Fibroblast of lung (primary cell): ENCODE measurements at regions not wholly inside any gene's neighbourhood (a gene's known extent, or its start where the extent isn't known, plus 50 kb on each side); places are given as distances from the start of the nearest gene placed in this dataset.

Experiments used
- DNase-seq, 2 donors: peaks; one replicate each; pipeline versions ENCODE4 v3.0.0 to v3.0.0-alpha.2; 2010; ENCODE audit warnings: low read depth in 2 of 2
- H2AFZ ChIP-seq: 2 replicates; pipeline ENCODE4 v1.5.1; 2012; ENCODE audit warnings: low read length, control low read depth, inconsistent platforms
- H3K27ac ChIP-seq: 2 replicates; pipeline ENCODE4 v1.5.1; 2011; ENCODE audit warnings: low read length, control low read depth; ENCODE audit not compliant: insufficient read depth
- H3K27me3 ChIP-seq: 2 replicates; pipeline ENCODE4 v1.5.1; 2011; ENCODE audit warnings: mild to moderate bottlenecking, low read length; ENCODE audit not compliant: control insufficient read depth, insufficient read depth
- H3K36me3 ChIP-seq: 2 replicates; pipeline ENCODE4 v1.5.1; 2011; ENCODE audit warnings: low read length; ENCODE audit not compliant: control insufficient read depth, insufficient read depth
- H3K4me1 ChIP-seq: 2 replicates; pipeline ENCODE4 v1.5.1; 2011; ENCODE audit warnings: low read length; ENCODE audit not compliant: control insufficient read depth, insufficient read depth; ENCODE audit errors: extremely low read depth
- H3K4me2 ChIP-seq: 2 replicates; pipeline ENCODE4 v1.5.1; 2011; ENCODE audit warnings: low read length, control low read depth; ENCODE audit not compliant: insufficient read depth; ENCODE audit errors: extremely low read depth
- H3K4me3 ChIP-seq, 4 experiments: fragments of 200-600 bp in 1 of 4; sonication (generic) in 1 of 4; replicated peaks in 1 of 4; 2 replicates each; pipeline ENCODE4 v1.5.1; 2011 to 2016; ENCODE audit warnings: low read length in 4 of 4, low read depth in 3 of 4, mild to moderate bottlenecking in 3 of 4, control low read depth in 2 of 4, inconsistent platforms in 1 of 4, mixed read lengths in 1 of 4; ENCODE audit not compliant: insufficient read depth in 1 of 4; ENCODE audit errors: control extremely low read depth in 1 of 4
- H3K79me2 ChIP-seq: 2 replicates; pipeline ENCODE4 v1.5.1; 2012; ENCODE audit warnings: mild to moderate bottlenecking, low read length, inconsistent platforms; ENCODE audit not compliant: control insufficient read depth, insufficient read depth
- H3K9ac ChIP-seq: 2 replicates; pipeline ENCODE4 v1.5.1; 2011; ENCODE audit warnings: mild to moderate bottlenecking, low read length, control low read depth; ENCODE audit not compliant: insufficient read depth
- H3K9me3 ChIP-seq: 2 replicates; pipeline ENCODE4 v1.5.1; 2012; ENCODE audit warnings: low read depth, low read length; ENCODE audit not compliant: control insufficient read depth, insufficient read depth
- H4K20me1 ChIP-seq: 2 replicates; pipeline ENCODE4 v1.5.1; 2011; ENCODE audit warnings: low read length; ENCODE audit not compliant: control insufficient read depth, insufficient read depth; ENCODE audit errors: extremely low read depth
- EZH2 ChIP-seq: IDR thresholded peaks from 2 replicates; pipeline ENCODE4 v1.5.1; 2012; ENCODE audit warnings: low read length, control low read depth, mild to moderate bottlenecking; ENCODE audit errors: missing control alignments
- TF ChIP-seq, protein P1 (sequence below), 2 donors: IDR thresholded peaks in 1 of 2; conservative IDR thresholded peaks in 1 of 2; 1 replicate in 1 of 2; 2 replicates in 1 of 2; pipeline ENCODE4 v1.5.1; 2011 to 2012; ENCODE audit warnings: low read length in 2 of 2, control low read depth in 1 of 2, inconsistent platforms in 1 of 2, low read depth in 1 of 2, mild to moderate bottlenecking in 1 of 2

DNA sequence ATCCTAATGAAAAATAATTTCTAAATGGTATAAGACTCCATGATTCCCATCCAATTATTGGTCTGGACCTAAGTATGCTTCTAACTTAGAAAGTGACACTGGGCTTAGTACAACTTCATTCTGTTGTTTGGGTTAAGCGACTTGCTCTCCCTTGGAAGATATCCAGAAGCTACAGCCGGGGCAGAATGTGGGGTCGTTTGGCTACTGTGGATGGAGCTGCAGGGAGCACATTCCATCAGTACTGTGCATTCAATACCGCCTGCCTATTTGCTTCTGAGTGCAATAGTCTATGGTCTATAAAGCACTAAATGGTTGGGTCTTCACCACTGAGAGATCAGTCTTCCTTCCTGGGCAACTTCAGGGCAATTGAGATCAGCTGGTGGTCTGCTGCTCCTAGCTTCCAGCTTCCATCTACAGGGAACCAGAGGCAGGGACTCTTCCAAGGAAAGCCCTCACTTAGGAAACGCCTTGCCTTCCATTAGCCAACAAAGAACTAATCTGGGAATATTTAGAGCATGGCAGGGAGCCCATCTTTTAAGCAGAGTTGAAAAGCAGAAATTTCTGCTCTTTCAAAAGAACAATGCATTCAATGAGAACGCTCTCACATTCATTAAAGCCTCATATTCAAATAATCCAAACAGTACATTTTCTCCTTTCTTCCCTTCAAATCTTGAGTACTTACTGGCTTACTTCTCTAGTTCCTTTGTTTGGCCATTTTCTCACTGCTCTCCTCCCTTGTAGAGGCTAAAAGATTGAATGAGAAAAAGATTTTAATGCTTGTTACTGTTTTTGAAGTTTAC, 1049.9 kb upstream of the TENM3 start:
- DNase-seq: peak in 1 of 2 donors; percentile 16
- H3K79me2 ChIP-seq: no peaks in the 10 kb centered on the region
- H3K4me1 ChIP-seq: no peaks in the 10 kb centered on the region
- TF ChIP-seq EZH2: no peak
- TF ChIP-seq, protein P1, sequence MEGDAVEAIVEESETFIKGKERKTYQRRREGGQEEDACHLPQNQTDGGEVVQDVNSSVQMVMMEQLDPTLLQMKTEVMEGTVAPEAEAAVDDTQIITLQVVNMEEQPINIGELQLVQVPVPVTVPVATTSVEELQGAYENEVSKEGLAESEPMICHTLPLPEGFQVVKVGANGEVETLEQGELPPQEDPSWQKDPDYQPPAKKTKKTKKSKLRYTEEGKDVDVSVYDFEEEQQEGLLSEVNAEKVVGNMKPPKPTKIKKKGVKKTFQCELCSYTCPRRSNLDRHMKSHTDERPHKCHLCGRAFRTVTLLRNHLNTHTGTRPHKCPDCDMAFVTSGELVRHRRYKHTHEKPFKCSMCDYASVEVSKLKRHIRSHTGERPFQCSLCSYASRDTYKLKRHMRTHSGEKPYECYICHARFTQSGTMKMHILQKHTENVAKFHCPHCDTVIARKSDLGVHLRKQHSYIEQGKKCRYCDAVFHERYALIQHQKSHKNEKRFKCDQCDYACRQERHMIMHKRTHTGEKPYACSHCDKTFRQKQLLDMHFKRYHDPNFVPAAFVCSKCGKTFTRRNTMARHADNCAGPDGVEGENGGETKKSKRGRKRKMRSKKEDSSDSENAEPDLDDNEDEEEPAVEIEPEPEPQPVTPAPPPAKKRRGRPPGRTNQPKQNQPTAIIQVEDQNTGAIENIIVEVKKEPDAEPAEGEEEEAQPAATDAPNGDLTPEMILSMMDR (conservative IDR thresholded peaks at IDR 0.05 in 1 of 2, IDR thresholded peaks at IDR 0.05 in 1 of 2; ENCODE audit: low read depth in 1 of 2, low read length in 2 of 2): no peak
- H3K36me3 ChIP-seq: no peaks in the 10 kb centered on the region
- no peak overlapping the region for H3K27ac ChIP-seq
- H3K4me2 ChIP-seq: no peak overlapping the region
- H2AFZ ChIP-seq: no peak overlapping the region
- H3K27me3 ChIP-seq: no peaks in the 10 kb centered on the region
- no peak overlapping the region for H3K4me3 ChIP-seq
- H3K9ac ChIP-seq: no peak overlapping the region
- H4K20me1 ChIP-seq: no peaks in the 10 kb centered on the region
- no peaks in the 10 kb centered on the region for H3K9me3 ChIP-seq

DNA sequence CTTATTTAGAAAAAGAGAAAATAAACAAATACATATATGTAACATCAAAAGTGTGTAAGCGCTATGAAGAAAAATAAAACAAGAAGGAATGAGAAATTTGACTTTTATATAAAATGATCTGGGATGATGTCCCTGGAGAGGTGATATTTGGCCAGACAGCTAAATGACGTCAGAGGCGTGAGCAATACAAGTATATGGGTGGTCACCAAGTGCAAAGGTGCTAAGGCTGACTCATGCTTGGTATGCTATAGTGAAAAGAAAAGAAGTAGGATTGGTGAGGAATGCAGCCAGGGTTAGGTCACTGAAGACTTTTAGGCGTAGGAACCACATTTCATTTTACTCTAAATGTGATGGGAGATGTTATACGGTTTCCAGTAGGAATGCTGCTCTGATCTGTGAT, 1049.1 kb upstream of the TENM3 start:
- no peaks in the 10 kb centered on the region for H3K27me3 ChIP-seq
- H3K36me3 ChIP-seq: no peaks in the 10 kb centered on the region
- H2AFZ ChIP-seq: no peak overlapping the region
- TF ChIP-seq EZH2: no peak
- TF ChIP-seq, protein P1 (conservative IDR thresholded peaks at IDR 0.05 in 1 of 2, IDR thresholded peaks at IDR 0.05 in 1 of 2; ENCODE audit: low read depth in 1 of 2, low read length in 2 of 2): no peak
- H3K4me2 ChIP-seq: no peak overlapping the region
- H3K4me3 ChIP-seq: no peak overlapping the region
- no peaks in the 10 kb centered on the region for H4K20me1 ChIP-seq
- H3K9ac ChIP-seq: no peak overlapping the region
- H3K79me2 ChIP-seq: no peaks in the 10 kb centered on the region
- peak in 1 of 2 donors; percentile 82 for DNase-seq
- H3K4me1 ChIP-seq: no peaks in the 10 kb centered on the region
- no peaks in the 10 kb centered on the region for H3K9me3 ChIP-seq
- no peak overlapping the region for H3K27ac ChIP-seq

DNA sequence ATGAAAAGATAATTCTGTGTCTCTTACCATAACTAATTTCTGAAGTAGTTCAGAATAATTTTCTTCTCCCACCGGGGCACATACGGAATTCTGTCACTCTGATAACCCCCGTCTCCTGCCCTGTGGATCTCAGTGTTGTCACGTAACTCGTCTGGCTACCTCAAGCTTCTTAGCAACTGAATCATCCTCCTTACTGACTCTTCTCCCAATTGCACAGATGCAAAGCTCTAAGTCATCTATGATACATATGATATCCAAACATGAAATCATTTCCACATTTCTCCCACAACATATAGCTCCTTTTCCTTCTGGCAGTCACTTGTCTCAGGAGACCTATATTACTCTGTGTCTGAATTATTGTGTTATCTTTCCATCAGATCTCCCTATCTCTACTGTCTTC, 1043.1 kb upstream of the TENM3 start:
- H3K9ac ChIP-seq: no peak overlapping the region
- no peaks in the 10 kb centered on the region for H3K4me1 ChIP-seq
- no peak overlapping the region for H3K4me2 ChIP-seq
- no peak overlapping the region for H3K4me3 ChIP-seq
- H3K79me2 ChIP-seq: no peaks in the 10 kb centered on the region
- no peaks in the 10 kb centered on the region for H3K36me3 ChIP-seq
- H2AFZ ChIP-seq: no peak overlapping the region
- no peaks in the 10 kb centered on the region for H3K9me3 ChIP-seq
- DNase-seq: no peak
- no peaks in the 10 kb centered on the region for H4K20me1 ChIP-seq
- no peaks in the 10 kb centered on the region for H3K27me3 ChIP-seq
- H3K27ac ChIP-seq: no peak overlapping the region
- TF ChIP-seq, protein P1 (conservative IDR thresholded peaks at IDR 0.05 in 1 of 2, IDR thresholded peaks at IDR 0.05 in 1 of 2; ENCODE audit: low read depth in 1 of 2, low read length in 2 of 2): no peak
